SK-N-SH treated with all-trans-retinoic acid at 6 μM for 48 hours (cell line): ENCODE measurements at regions not wholly inside any gene's neighbourhood (a gene's known extent, or its start where the extent isn't known, plus 50 kb on each side); places are given as distances from the start of the nearest gene placed in this dataset.

Experiments
- ATAC-seq: fragments of 200-7000 bp; cut with Tn5 transposase; 3 replicates; pipeline ENCODE4 v1.9.1; 2020; ENCODE audit warnings: mild to moderate bottlenecking, moderate library complexity
- ARNTL ChIP-seq: fragments of 450-650 bp; formaldehyde crosslinking; IDR thresholded peaks from 2 replicates; pipeline ENCODE4 v1.5.0; 2020; ENCODE audit warnings: low read depth, mild to moderate bottlenecking, moderate library complexity, borderline replicate concordance
- BACH2 ChIP-seq: fragments of 250-450 bp; sonication (Bioruptor Pico); IDR thresholded peaks from 2 replicates; pipeline ENCODE4 v1.9.0; 2021; ENCODE audit warnings: mild to moderate bottlenecking, borderline replicate concordance
- CREB5 ChIP-seq: fragments of 250-450 bp; sonication (Bioruptor Pico); IDR thresholded peaks from 2 replicates; pipeline ENCODE4 v1.5.1; 2020; ENCODE audit warnings: low read depth, mild to moderate bottlenecking, moderate library complexity
- CSDC2 ChIP-seq: fragments of 250-450 bp; sonication (Bioruptor Pico); IDR thresholded peaks from 2 replicates; pipeline ENCODE4 v1.5.0; 2020; ENCODE audit warnings: mild to moderate bottlenecking, moderate library complexity
- CSRNP3 ChIP-seq: fragments of 250-450 bp; sonication (Bioruptor Pico); IDR thresholded peaks from 2 replicates; pipeline ENCODE4 v1.5.1; 2021; ENCODE audit warnings: mild to moderate bottlenecking, moderate library complexity
- GLIS3 ChIP-seq: fragments of 250-450 bp; sonication (Bioruptor Pico); IDR thresholded peaks from 2 replicates; pipeline ENCODE4 v1.5.0; 2020; ENCODE audit warnings: mild to moderate bottlenecking, moderate library complexity
- ISL1 ChIP-seq: fragments of 250-450 bp; sonication (Bioruptor Pico); IDR thresholded peaks from 2 replicates; pipeline ENCODE4 v2.1.2; 2022; ENCODE audit warnings: mild to moderate bottlenecking, moderate library complexity
- OSR1 ChIP-seq: fragments of 250-450 bp; sonication (Bioruptor Pico); IDR thresholded peaks from 2 replicates; pipeline ENCODE4 v1.8.0; 2022; ENCODE audit warnings: moderate library complexity, mild to moderate bottlenecking, inconsistent platforms
- PATZ1 ChIP-seq: fragments of 250-450 bp; sonication (Bioruptor Pico); IDR thresholded peaks from 2 replicates; pipeline ENCODE4 v1.8.0; 2020; ENCODE audit warnings: mild to moderate bottlenecking, moderate library complexity, borderline replicate concordance
- POU6F1 ChIP-seq: fragments of 250-450 bp; sonication (Bioruptor Pico); IDR thresholded peaks from 2 replicates; pipeline ENCODE4 v1.8.0; 2021; ENCODE audit warnings: low read depth, mild to moderate bottlenecking, moderate library complexity, borderline replicate concordance
- PPARA ChIP-seq: fragments of 250-450 bp; sonication (Bioruptor Pico); IDR thresholded peaks from 2 replicates; pipeline ENCODE4 v1.5.0; 2020; ENCODE audit warnings: mild to moderate bottlenecking, borderline replicate concordance
- RARB ChIP-seq: fragments of 250-450 bp; sonication (Bioruptor Pico); IDR thresholded peaks from 2 replicates; pipeline ENCODE4 v1.8.0; 2021; ENCODE audit warnings: mild to moderate bottlenecking, moderate library complexity
- SNAI2 ChIP-seq: fragments of 250-450 bp; sonication (Bioruptor Pico); IDR thresholded peaks from 2 replicates; pipeline ENCODE4 v1.5.0; 2020; ENCODE audit warnings: mild to moderate bottlenecking, moderate library complexity
- TCF4 ChIP-seq: fragments of 250-450 bp; sonication (Bioruptor Pico); IDR thresholded peaks from 2 replicates; pipeline ENCODE4 v1.8.0; 2021; ENCODE audit warnings: mild to moderate bottlenecking, moderate library complexity, borderline replicate concordance
- TOX ChIP-seq: fragments of 250-450 bp; sonication (Bioruptor Pico); IDR thresholded peaks from 2 replicates; pipeline ENCODE4 v1.8.0; 2021; ENCODE audit warnings: mild to moderate bottlenecking, moderate library complexity, borderline replicate concordance
- TSHZ2 ChIP-seq: fragments of 250-450 bp; sonication (Bioruptor Pico); IDR thresholded peaks from 2 replicates; pipeline ENCODE4 v1.5.0; 2020; ENCODE audit warnings: mild to moderate bottlenecking, moderate library complexity
- ZC3H10 ChIP-seq: fragments of 250-450 bp; sonication (Bioruptor Pico); IDR thresholded peaks from 2 replicates; pipeline ENCODE4 v1.5.1; 2021; ENCODE audit warnings: mild to moderate bottlenecking, moderate library complexity
- ZFP3 ChIP-seq: fragments of 250-450 bp; sonication (Bioruptor Pico); IDR thresholded peaks from 2 replicates; pipeline ENCODE4 v1.5.0; 2020; ENCODE audit warnings: mild to moderate bottlenecking, moderate library complexity
- ZFP30 ChIP-seq: fragments of 450-650 bp; formaldehyde crosslinking; IDR thresholded peaks from 2 replicates; pipeline ENCODE4 v1.5.0; 2022; ENCODE audit warnings: mild to moderate bottlenecking, moderate library complexity
- ZNF565 ChIP-seq: fragments of 450-650 bp; formaldehyde crosslinking; conservative IDR thresholded peaks from 2 replicates; pipeline ENCODE4 v1.5.0; 2020; ENCODE audit warnings: low read depth, mild to moderate bottlenecking, moderate library complexity
- ZNF70 ChIP-seq: fragments of 450-650 bp; formaldehyde crosslinking; IDR thresholded peaks from 2 replicates; pipeline ENCODE4 v1.5.0; 2020; ENCODE audit warnings: mild to moderate bottlenecking, moderate library complexity
- ZNF8 ChIP-seq: fragments of 450-650 bp; formaldehyde crosslinking; IDR thresholded peaks from 2 replicates; pipeline ENCODE4 v1.5.0; 2020; ENCODE audit warnings: mild to moderate bottlenecking, moderate library complexity

GRCh38 chr2:30084915-30085314, 61.9 kb upstream of the YPEL5 start (continued):
- no peak for TF ChIP-seq TCF4 (CRISPR knock-in tag)
- TF ChIP-seq ZNF70 (CRISPR knock-in tag): no peak
- no peak for TF ChIP-seq PATZ1 (CRISPR knock-in tag)
- no peak for TF ChIP-seq ZFP30 (CRISPR knock-in tag)
- no peak for TF ChIP-seq ZFP3 (CRISPR knock-in tag)
- TF ChIP-seq SNAI2 (CRISPR knock-in tag): no peak
- TF ChIP-seq ISL1 (CRISPR knock-in tag): no peak

- TF ChIP-seq ZNF8 (CRISPR knock-in tag) (no peak), CSRNP3 (CRISPR knock-in tag) (no peak), TCF4 (CRISPR knock-in tag) (no peak)
- ATAC-seq: no peak
These were observed 57.6 kb upstream of the YPEL5 start for GRCh38 chr2:30089171-30089570.

- ATAC-seq: no peak
- no peak for TF ChIP-seq BACH2 (CRISPR knock-in tag)
- TF ChIP-seq TCF4 (CRISPR knock-in tag): no peak
- no peak for TF ChIP-seq CSDC2 (CRISPR knock-in tag)
- no peak for TF ChIP-seq GLIS3 (CRISPR knock-in tag)
- no peak for TF ChIP-seq ZNF565 (CRISPR knock-in tag)
- TF ChIP-seq ZNF70 (CRISPR knock-in tag): no peak
- TF ChIP-seq RARB (CRISPR knock-in tag): no peak
- TF ChIP-seq ZFP30 (CRISPR knock-in tag): no peak
- TF ChIP-seq ZNF8 (CRISPR knock-in tag): no peak
- no peak for TF ChIP-seq OSR1
- TF ChIP-seq TSHZ2 (CRISPR knock-in tag): no peak
- no peak for TF ChIP-seq CSRNP3 (CRISPR knock-in tag)
- TF ChIP-seq ARNTL (CRISPR knock-in tag): no peak
- TF ChIP-seq PPARA (CRISPR knock-in tag): no peak
- TF ChIP-seq ISL1 (CRISPR knock-in tag): no peak
These were observed 51.4 kb upstream of the YPEL5 start for GRCh38 chr2:30095402-30095801.

- ATAC-seq: no peak; the same call in 2 of the 3 replicates
- no peak for TF ChIP-seq PPARA (CRISPR knock-in tag)
- TF ChIP-seq ZC3H10 (CRISPR knock-in tag): no peak
- TF ChIP-seq ZNF70 (CRISPR knock-in tag): no peak
- no peak for TF ChIP-seq ISL1 (CRISPR knock-in tag)
- TF ChIP-seq ZNF8 (CRISPR knock-in tag): no peak
- no peak for TF ChIP-seq ZNF565 (CRISPR knock-in tag)
- no peak for TF ChIP-seq ARNTL (CRISPR knock-in tag)
- no peak for TF ChIP-seq CSRNP3 (CRISPR knock-in tag)
- no peak for TF ChIP-seq ZFP3 (CRISPR knock-in tag)
- no peak for TF ChIP-seq TOX
- no peak for TF ChIP-seq RARB (CRISPR knock-in tag)
- TF ChIP-seq CREB5: no peak
- no peak for TF ChIP-seq ZFP30 (CRISPR knock-in tag)
- TF ChIP-seq CSDC2 (CRISPR knock-in tag): no peak
- no peak for TF ChIP-seq POU6F1
These were observed 50.4 kb upstream of the YPEL5 start for GRCh38 chr2:30096451-30096850.
